Panc1 (cell line): ENCODE measurements at regions not wholly inside any gene's neighbourhood (a gene's known extent, or its start where the extent isn't known, plus 50 kb on each side); places are given as distances from the start of the nearest gene placed in this dataset.

ENCODE experiments used
- CTCF ChIP-seq: fragments of 450-650 bp; IDR thresholded peaks from 2 replicates; pipeline ENCODE4 v1.5.1; 2017; ENCODE audit warnings: mild to moderate bottlenecking
- POLR2AphosphoS5 ChIP-seq: IDR thresholded peaks from 2 replicates; pipeline ENCODE4 v1.6.1; 2012; ENCODE audit warnings: mild to moderate bottlenecking, low read depth, low read length, moderate library complexity
- REST ChIP-seq, 2 experiments: IDR thresholded peaks; 2 replicates each; pipeline ENCODE4 v1.6.1; 2011 to 2012; ENCODE audit warnings: low read depth in 2 of 2, control low read depth in 1 of 2, low read length in 1 of 2, mild to moderate bottlenecking in 1 of 2, moderate library complexity in 1 of 2; ENCODE audit not compliant: insufficient read depth in 1 of 2
- SIN3A ChIP-seq: IDR thresholded peaks from 2 replicates; pipeline ENCODE4 v1.6.1; 2012; ENCODE audit warnings: low read depth, mild to moderate bottlenecking, low read length, moderate library complexity, borderline replicate concordance; ENCODE audit not compliant: insufficient read depth
- TCF7L2 ChIP-seq: IDR thresholded peaks from 2 replicates; pipeline ENCODE4 v1.6.1; 2011; ENCODE audit warnings: mild to moderate bottlenecking, low read depth, low read length, inconsistent platforms

GRCh38 chr13:105827111-105827809, 708.2 kb downstream of the EFNB2 start:
- no peak for TF ChIP-seq POLR2AphosphoS5
- no peak for TF ChIP-seq CTCF
- TF ChIP-seq SIN3A: no peak
- TF ChIP-seq REST (IDR thresholded peaks at IDR 0.05; ENCODE audit: insufficient read depth in 1 of 2, low read depth in 2 of 2, low read length in 1 of 2): no peak
- TF ChIP-seq TCF7L2: no peak
